ENCODE measurements at regions not wholly inside any gene's neighbourhood (a gene's known extent, or its start where the extent isn't known, plus 50 kb on each side); places are given as distances from the start of the nearest gene placed in this dataset.

DNA sequence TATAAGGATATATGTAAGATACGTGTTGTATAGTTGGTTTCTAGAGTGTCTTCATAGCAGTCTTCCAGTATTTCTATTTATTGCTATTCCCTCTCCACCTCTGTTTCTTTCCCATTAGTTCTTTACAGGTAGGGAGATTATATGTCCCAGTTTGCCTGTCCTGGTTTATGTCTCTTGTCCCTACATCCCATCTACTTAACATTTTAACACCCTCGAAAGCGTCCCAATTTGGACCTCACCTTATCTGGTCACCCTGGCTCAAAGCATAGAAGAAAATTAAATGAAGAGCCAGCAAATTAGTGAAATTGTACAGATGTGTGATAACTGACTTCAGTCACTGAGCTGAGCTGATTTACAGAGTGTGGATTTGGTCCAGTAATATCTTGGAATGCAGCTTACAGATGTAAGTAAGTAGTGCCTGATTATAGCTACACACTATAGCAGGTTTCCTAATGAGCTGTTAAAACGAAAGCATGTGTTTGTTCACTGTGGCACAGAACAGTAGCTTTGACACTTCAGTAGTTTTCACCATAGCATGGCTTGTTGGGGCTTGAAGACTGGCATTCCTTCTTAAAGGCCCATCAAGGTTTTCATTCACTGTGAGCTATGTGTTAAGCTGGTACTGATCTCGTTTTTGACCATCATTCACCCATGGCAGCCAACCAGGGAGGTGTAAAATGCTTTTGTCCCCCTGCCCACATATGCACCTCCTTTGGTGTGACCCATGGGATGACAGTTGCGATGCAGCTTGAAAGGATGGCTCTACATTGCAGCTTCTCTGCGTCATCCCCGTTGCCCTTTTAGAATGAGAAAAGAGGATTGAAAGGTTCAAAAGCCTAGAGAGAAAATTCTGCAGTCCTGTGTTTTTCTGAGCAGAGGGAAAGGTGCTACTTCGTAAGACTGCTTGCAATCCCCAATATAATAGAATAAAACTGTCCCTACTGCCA lies 192.1 kb upstream of the DMRT1 start:
- TF ChIP-seq, protein P1, sequence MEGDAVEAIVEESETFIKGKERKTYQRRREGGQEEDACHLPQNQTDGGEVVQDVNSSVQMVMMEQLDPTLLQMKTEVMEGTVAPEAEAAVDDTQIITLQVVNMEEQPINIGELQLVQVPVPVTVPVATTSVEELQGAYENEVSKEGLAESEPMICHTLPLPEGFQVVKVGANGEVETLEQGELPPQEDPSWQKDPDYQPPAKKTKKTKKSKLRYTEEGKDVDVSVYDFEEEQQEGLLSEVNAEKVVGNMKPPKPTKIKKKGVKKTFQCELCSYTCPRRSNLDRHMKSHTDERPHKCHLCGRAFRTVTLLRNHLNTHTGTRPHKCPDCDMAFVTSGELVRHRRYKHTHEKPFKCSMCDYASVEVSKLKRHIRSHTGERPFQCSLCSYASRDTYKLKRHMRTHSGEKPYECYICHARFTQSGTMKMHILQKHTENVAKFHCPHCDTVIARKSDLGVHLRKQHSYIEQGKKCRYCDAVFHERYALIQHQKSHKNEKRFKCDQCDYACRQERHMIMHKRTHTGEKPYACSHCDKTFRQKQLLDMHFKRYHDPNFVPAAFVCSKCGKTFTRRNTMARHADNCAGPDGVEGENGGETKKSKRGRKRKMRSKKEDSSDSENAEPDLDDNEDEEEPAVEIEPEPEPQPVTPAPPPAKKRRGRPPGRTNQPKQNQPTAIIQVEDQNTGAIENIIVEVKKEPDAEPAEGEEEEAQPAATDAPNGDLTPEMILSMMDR (conservative IDR thresholded peaks at IDR 0.05; ENCODE audit: low read depth): no peak
- POLR2A ChIA-PET (ENCODE audit: low non-redundant PET): no interaction called here

DNA sequence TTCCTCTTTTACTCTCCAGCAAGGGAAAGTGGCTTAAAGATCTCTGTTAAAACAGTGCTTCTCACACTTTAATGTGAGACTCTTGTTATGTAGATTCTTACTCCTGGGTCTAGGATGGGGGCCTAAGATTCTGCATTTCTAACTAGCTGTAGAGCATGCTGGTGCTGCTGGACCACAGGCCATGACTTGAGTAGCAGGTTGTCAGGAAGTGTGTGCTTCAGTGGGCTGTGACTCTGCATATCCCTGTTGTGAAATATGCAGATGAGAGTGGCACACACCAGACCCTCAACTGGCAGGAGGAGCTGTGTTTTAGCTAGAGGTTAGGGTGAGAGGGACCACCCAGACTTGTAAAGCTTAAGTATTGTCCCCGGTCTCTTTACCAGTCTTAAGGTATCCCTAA lies 191.1 kb upstream of the DMRT1 start:
- POLR2A ChIA-PET (ENCODE audit: low non-redundant PET): no interaction called here
- TF ChIP-seq, protein P1 (conservative IDR thresholded peaks at IDR 0.05; ENCODE audit: low read depth): no peak
- CTCF ChIA-PET: no interaction called here
- no peak for DNase-seq (ENCODE audit: low spot score)
- H3K27ac ChIP-seq: no peak overlapping the region

More for the DNA sequence above, 192.1 kb upstream of the DMRT1 start:
- CTCF ChIA-PET: no interaction called here
- H3K27ac ChIP-seq: no peak overlapping the region
- no peak for DNase-seq (ENCODE audit: low spot score)

DNA sequence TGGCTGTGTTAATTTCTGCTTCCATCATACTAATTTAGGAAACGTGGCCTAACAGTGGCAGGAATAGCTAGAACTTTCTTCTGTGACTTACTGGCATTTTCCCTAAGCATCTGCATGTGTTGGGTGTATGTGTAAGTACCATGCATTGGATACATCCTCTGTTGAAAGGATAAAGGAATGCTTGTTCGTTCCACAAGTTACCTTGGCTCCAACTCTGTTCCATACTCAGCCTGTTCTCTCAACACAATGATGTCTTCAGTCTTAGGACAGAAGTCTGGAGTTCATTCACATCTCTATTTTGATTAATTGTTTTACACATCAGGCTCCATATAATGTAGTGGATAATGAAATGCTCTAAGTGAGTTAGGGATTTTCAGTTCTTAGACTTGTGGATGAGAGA lies 190.1 kb upstream of the DMRT1 start:
- H3K27ac ChIP-seq: no peak overlapping the region
- CTCF ChIA-PET: no interaction called here
- no peak for DNase-seq (ENCODE audit: low spot score)
- TF ChIP-seq, protein P1 (conservative IDR thresholded peaks at IDR 0.05; ENCODE audit: low read depth): no peak
- POLR2A ChIA-PET (ENCODE audit: low non-redundant PET): no interaction called here

DNA sequence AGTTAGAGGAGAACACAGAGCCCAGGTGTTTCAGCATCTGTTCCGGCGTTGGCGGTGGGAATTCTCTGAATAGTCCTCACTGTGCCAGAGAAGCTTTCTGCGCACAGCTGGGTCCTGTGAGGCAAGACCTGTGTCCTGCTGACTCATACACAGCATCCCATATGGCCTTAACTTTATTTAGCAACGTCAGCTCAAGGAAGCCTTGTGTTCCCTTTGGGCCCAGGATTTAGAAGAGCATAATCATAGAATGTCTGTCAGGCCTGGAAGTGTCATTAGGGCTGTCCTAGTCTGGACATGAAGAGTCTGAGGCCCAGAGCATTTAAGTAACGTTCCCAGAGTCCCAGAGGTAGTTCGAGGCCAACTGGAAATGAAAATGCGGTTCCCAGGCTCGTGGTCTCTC lies 188.6 kb upstream of the DMRT1 start:
- ChIA-PET CTCF (no interaction called here), POLR2A (ENCODE audit: low non-redundant PET) (no interaction called here)
- no peak for DNase-seq (ENCODE audit: low spot score)
- no peak overlapping the region for H3K27ac ChIP-seq
- TF ChIP-seq, protein P1 (conservative IDR thresholded peaks at IDR 0.05; ENCODE audit: low read depth): no peak

DNA sequence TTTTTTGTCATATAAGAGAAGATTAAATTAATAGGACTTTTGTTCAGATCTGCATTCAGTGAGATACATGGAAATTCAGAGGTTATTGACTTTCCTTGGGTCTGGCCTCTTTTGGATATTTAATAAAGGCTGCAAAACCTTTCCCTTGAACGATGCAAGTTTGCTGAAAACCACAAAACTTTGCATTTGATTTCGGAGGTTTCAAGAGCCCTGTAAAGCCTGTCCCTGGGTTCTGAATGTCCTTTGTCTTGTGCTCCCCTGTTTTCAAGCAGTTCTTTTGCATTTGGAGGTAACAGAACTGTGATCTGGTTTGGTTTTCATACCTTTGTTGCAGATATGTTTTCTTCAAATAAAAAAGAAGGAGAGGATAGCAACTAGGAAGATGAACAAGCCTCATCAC lies 188.1 kb upstream of the DMRT1 start:
- no peak for DNase-seq (ENCODE audit: low spot score)
- CTCF ChIA-PET: no interaction called here
- POLR2A ChIA-PET (ENCODE audit: low non-redundant PET): no interaction called here
- TF ChIP-seq, protein P1 (conservative IDR thresholded peaks at IDR 0.05; ENCODE audit: low read depth): no peak
- H3K27ac ChIP-seq: no peak overlapping the region

DNA sequence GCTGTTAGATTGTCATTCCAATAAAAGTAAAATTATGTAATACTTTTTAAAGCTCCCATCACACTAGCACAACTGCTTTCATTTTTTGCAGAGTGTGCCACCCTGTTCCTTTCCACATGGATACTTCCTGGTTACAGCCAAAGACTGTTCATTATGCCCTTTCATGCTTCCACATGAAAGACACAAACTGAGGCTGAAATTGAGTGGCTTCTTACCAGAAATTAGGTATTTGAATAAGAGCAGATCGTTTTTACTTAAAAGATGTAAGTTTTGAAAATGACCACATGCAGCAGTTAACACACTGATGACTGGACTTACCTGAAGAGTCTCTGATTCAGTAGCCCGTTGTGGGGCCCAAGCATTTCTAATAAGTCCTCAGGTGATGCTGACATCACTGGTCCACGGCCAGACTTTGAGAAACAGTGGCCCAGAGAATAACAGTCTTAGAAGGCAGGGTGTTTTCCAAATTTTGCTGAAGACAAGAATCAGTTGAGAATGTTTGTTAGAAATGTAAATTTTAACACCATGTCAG lies 187.6 kb upstream of the DMRT1 start:
- TF ChIP-seq, protein P1 (conservative IDR thresholded peaks at IDR 0.05; ENCODE audit: low read depth): no peak
- ChIA-PET POLR2A (ENCODE audit: low non-redundant PET) (no interaction called here), CTCF (no interaction called here)
- no peak for DNase-seq (ENCODE audit: low spot score)
- no peak overlapping the region for H3K27ac ChIP-seq
